ENCODE measurements at regions not wholly inside any gene's neighbourhood (a gene's known extent, or its start where the extent isn't known, plus 50 kb on each side); places are given as distances from the start of the nearest gene placed in this dataset.

- no peak for ATAC-seq
Observed at GRCh38 chr16:74094514-74094913, 202.1 kb upstream of the PSMD7 start.

- no peak for ATAC-seq
Observed at GRCh38 chr16:74092336-74092735, 204.3 kb upstream of the PSMD7 start.

DNA sequence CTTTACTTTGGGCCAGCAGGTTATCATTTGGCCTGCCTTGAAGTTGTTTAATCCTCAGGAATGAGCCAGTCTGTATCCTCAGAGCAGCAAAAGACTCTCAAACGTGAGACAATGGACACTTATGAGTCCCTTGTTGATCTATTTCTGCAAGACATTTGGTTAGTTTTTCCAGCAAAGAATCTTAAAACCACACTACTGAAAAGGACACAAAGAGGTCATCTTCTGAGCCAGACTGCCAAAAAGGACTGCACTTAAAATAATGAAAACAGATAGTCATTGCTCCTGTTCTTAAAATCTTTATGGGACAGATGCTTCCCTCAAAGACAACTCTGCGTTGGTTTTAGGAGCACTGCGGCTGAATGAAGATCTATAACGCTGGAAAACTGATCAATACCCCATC, 205.7 kb upstream of the PSMD7 start:
- ATAC-seq: no peak

- no peak for ATAC-seq
Observed at GRCh38 chr16:74083541-74083940, 213.1 kb upstream of the PSMD7 start.

- ATAC-seq: no peak
Observed at GRCh38 chr16:74080311-74080710, 216.3 kb upstream of the PSMD7 start.

DNA sequence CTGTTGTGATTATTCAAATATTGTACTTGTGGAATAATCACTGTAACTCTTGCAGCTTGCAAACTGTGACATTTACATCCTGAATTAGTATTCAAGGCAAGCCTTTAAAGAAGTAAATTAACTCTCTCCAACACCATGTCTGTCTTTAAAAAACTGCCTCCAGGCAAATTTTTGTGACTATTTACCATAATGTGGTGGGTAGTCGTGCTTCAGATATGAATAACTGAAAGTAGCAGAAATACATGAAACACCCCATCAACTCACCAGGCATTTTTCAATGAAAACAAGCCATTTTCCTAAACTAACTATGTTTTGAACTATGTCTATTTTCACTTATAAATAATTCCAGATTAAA, 217.4 kb upstream of the PSMD7 start:
- no peak for ATAC-seq

GRCh38 chr16:74078511-74079231, 217.9 kb upstream of the PSMD7 start:
- no peak for ATAC-seq

GRCh38 chr16:74076568-74076967, 220.0 kb upstream of the PSMD7 start:
- no peak for ATAC-seq

GRCh38 chr16:74075393-74075792, 221.2 kb upstream of the PSMD7 start:
- no peak for ATAC-seq

GRCh38 chr16:74073456-74073855, 223.2 kb upstream of the PSMD7 start:
- no peak for ATAC-seq

- no peak for ATAC-seq
Observed at GRCh38 chr16:74071996-74072535, 224.5 kb upstream of the PSMD7 start.

DNA sequence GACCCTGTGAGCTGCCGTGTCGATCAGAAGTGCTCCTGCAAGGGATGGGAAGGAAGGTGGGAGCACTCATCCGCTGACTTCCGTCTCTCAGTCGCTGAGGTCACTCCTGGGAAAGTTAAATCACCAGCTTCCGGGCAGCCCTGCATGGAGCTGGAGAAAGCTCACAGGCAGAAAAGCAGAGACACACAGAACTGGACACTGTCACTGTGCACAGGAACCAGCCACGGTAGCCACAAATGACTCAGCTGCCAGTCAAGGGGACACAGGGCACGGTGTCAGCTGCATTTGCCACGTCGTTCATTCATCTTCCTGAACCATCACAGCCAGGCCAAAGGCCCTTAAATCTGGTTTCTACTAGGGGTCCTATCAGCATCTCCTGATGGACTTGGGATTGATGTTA, 226.4 kb upstream of the PSMD7 start:
- ATAC-seq: no peak

- no peak for ATAC-seq
Observed at GRCh38 chr16:74064120-74064735, 232.4 kb upstream of the PSMD7 start.

GRCh38 chr16:74053826-74054225, 242.8 kb upstream of the PSMD7 start:
- no peak for ATAC-seq

GRCh38 chr16:74053312-74053711, 243.3 kb upstream of the PSMD7 start:
- no peak for ATAC-seq

DNA sequence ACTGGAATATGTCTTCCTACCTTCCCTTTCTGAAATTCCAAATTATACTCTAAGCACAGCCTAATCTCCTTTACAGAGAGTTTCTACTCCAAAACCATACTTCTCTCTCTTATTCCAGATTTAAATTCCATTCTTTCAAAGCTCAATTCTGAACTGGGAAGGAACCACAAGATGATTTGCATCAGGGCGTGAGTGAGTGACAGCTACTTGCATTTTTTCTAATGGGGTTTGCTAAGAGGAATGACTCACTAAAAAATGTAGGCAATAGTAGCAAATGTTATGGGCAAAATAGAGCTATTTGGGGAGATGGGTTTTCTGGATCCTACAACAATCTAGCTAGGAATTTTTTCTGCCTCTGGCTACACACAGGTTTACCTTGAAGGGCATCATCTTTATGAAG, 244.6 kb upstream of the PSMD7 start:
- no peak for ATAC-seq

GRCh38 chr16:74049027-74049426, 247.6 kb upstream of the PSMD7 start:
- ATAC-seq: no peak

DNA sequence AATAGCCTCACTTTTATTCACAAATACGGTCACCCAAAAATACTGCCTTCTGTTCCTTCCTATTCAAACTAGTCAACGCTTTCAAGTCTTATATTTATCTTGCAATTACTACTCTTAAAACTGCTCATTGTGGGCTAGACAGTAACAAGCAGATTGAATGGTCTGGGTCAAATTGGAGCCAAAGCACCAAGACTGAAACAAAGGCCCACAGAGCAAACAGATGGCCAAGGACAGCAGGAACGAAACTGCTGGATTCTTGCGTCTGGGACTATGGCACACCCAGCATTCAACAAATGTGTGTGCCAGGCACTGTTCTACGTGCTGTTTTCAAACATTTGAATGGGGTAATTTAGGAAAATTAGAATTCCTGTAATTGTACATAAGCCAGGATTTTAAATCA, 250.1 kb upstream of the PSMD7 start:
- ATAC-seq: no peak

DNA sequence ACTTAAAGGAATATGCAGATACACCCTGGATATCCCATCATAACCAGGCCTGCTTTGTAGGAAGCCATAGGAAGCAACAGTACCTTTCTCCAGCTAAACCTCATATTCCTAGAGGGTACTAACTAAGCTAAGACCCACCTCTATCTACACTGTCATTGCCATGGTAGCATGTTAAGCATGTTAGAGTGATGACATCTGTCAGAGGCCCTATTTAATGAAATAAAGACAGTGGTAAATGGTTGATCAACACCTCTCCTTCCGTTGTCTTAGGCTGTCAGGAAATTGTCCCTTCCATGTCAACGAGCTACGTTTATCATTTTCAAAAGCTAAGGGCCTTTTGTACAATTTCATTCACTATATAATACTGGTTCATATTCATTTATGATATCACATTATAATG, 251.1 kb upstream of the PSMD7 start:
- ATAC-seq: no peak

DNA sequence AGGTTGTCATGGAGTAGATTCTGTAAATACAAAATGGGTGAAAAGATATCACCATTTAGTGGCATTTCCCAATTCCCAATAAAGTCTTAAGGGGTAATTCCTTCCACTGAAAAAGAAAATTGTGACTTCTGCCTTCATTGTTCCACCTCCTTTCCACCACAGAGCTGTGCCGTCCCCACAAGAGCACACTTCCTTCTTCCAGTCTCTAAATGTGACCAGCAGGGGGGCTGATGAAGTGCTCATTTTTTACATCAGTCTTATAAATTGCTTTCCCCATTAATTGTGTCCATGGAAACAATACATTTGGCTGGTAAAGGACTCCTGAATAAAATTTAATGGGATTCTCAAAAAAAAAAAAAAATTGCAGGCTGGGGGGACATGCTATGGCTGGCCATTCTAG, 260.8 kb upstream of the PSMD7 start:
- ATAC-seq: no peak

DNA sequence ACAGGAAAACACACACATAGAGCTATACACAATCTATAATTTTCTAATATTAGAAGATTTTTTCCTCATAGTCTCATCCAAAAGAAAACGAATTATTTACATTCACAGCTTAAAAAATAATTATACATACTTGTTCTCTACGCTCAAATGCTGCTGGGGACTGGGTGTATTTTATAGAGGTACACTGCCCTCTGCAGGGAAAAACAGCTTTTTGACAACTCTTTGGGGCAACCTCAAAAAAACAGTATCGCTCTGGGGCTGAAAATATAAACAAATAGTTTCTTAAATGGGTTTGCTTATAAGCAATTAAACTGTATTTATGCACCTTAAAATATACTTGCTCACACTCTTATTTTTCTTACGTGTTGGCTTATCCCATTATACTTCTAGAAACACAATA, 261.8 kb upstream of the PSMD7 start:
- ATAC-seq: no peak

GRCh38 chr16:74034200-74034599, 262.4 kb upstream of the PSMD7 start:
- ATAC-seq: no peak

GRCh38 chr16:74033441-74033995, 263.1 kb upstream of the PSMD7 start:
- no peak for ATAC-seq

DNA sequence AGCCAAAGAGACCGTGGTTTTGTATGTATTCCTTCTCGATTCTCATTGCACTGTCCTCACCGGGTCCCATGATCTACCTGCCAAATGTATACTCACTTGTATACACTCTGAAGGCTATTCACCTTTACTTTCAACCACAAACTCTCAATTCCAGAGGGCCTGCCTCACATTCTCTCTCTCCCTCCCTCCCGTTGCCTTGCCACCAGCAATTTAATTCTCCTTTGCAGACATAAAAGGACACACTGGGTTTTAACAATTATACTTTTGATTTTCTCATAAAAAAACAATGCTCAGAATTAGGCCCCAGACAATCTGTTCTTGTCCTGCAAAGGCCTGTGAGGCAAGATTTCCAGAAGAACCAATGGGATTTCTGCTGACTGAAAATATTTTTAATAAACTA, 265.1 kb upstream of the PSMD7 start:
- no peak for ATAC-seq

Data from activated CD4-positive, CD25-positive, alpha-beta regulatory T cell treated with anti-CD3 and anti-CD28 coated beads, Interleukin-2, amount 50 U/mL, for 24 hours (primary cell).